HG03439 (cell line): ENCODE measurements at regions not wholly inside any gene's neighbourhood (a gene's known extent, or its start where the extent isn't known, plus 50 kb on each side); places are given as distances from the start of the nearest gene placed in this dataset.

Source experiments
- ATAC-seq: cut with Tn5 transposase; IDR thresholded peaks from one replicate; pipeline ENCODE4 v1.9.1; 2021; ENCODE audit warnings: mild to moderate bottlenecking, moderate library complexity; ENCODE audit not compliant: unreplicated experiment

DNA sequence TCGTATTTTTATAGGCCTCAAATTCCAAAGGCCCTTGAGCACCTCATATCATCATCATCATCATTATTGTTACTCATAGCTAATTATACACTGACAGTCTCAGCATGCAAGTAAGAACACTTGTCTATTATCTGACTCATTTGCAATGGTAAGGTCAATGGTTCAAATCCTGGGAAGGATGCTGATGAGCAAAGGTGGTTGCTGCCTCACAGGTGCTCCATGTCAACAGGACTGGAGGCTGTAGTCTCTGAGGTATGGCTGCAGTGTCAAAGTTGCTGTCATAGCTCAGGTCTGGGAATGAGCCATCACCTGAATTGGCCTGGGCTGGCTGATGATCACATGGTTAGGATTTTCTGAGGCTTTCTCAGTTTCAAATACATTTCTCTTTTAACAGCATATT, 379.3 kb downstream of the BCL11A start:
- no peak for ATAC-seq

DNA sequence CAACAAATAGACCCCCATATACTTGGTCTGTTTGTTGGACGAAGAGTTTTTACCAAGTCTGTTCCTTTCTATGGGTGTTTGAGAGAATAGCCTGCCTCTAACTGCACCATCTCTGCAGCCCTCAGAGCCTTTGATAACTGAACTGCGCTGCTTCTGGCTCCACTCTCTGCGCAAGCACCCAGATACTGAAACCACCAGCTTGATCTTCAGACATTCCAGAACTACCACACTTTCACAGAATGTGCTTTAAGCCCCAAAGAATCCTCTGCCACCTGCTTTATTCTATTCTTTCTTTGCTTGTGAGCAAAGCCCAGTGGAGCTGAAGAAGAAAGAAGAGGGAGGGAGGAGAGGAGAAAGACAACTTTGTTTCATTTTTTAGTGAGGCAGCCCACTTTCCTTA, 380.7 kb downstream of the BCL11A start:
- no peak for ATAC-seq

DNA sequence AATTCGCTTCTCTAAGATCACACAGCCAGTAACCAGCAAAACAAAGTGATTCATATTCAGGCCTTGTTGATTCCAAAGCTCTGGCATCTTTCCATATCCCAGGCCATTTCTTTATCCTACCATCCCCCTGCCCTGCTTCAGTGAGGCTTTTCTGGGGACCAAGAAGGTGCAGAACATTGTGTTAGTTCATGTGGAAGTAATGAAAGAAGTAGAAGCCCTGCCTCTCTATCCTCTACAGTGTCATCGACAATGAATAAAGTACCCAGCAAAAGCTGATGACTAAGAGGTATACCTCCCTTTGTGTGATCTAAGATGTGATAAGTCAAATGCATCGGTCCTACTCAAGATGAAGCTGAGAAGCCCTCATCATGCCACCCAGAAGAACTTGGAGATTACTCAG, 383.2 kb downstream of the BCL11A start:
- ATAC-seq: no peak

DNA sequence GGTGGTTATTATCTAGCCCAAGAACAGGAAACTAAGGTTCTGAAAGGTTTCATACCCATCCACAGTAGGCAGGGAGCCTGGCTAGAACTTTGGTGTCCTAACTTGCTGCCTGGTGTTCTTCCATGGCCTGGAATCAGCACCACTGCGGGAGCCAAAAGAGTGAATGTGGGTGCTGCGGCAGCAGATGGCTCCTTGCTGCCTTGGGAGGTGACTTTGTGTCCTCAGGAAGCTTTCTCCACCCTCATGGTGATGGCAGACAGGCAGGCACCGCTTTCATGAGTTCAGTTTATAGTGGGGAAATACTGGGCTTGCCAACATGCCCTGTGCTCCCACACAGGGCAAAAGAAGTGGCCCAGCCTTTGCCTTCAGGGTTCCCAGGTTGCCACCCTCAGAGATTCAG, 385.2 kb downstream of the BCL11A start:
- ATAC-seq: no peak

DNA sequence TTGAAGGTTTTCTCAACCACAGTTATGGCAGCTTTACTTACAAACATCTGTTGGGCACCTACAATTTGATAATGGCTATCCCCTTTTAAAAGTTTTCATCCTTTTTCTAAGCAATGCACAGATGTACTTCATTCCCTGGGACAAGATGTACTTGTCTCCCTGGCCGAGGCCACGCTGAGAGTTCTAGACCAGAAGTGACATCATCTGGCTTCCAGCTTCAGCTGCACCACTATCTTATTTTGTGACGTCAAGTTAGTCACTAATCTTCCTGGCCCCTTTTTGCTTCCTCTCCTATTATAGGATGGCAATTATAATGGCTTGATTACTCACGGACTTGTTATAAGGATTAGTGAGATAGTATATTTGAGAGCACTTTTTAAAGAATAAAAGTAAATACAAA, 386.4 kb downstream of the BCL11A start:
- no peak for ATAC-seq

DNA sequence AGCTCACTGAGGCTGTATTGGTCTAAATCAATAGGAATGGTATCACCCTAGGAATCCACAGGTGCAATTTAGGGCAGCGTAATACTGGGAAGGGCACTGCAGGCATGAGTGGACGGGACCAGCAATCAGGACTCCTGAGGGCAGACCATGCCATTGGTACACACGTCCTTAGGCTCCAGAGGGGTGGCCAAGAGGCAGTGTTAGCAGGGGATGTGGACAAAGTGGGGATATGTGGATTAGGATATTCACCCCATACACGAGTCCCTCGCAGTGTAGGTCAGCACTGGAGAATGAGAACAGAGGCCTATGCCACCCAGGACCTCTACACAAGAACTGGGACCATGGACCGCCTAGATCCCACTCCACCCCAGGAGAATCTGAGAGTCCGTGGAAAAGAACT, 389.8 kb downstream of the BCL11A start:
- ATAC-seq: no peak

DNA sequence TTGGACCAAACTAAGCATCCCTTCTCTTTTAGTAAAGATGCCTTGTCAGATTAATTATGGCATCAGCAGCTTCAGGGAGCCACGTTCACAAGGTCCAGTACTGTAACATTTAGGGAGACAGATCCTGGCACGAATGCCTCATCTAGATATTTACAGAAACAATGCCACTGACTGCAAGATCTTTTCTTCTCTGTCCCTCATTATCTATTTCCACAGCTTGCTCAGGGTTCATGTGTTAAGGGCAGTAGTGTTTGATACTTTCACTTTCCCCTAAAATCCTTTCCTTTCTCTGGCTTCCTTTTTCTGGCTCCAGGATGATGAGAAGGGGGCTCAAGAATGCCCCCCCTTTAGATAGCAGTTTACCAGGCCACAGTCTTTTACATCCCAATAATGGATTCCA, 393.9 kb downstream of the BCL11A start:
- ATAC-seq: no peak

DNA sequence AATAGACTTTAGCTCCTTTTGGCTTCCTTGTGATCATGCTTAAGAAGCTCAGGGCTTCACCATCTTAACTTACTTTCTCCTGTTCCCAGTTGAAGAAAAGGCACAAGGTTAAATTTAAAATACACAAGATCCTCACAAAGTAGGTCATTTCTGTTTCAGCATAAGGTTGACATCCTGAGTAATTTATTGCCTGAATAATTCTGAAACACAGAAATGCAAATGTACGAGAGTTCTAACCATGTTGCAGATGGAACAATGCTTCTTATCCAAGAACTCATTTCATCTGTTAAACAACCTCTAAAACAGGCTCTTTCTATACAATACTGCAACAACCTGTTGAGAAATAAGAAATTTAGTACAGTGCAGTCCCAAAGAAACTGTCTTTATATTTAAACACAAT, 395.2 kb downstream of the BCL11A start:
- no peak for ATAC-seq

DNA sequence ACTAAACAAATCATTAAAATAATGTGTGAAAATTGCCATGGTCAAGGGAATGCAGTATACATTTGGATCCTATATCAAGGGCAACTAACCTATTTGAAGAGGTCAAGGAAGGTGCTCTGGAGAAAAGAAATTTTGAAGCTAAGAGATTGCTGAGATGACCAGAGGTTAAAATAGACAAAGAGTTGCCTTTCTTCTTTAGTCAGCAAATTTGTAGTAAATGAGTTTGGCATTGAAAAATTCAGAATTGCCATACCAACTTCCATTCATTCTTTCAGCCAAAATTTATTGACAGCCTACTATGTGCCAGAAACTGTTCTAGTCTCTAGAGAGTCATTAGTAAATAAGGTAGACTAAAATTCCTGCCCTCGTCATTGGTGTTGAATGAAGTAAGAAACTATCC, 396.2 kb downstream of the BCL11A start:
- ATAC-seq: no peak

DNA sequence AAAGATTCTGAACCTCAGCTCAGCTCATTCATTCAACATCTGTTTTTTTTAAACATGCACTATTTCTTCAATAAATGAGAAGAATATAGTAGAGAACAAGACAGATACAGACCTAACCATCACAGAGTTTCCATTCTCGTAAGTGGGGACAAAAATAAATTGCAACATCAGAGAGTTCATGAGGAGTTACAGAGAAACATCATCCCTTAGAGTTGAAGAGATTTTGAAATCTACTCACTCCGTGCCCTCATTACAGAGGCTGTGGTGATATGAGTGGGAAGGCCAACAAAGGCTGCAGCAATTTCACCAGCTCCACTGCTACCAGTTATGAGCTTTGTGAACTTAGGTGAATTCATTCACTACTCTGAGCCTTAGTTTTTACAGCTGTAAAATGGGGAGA, 399.3 kb downstream of the BCL11A start:
- ATAC-seq: no peak

DNA sequence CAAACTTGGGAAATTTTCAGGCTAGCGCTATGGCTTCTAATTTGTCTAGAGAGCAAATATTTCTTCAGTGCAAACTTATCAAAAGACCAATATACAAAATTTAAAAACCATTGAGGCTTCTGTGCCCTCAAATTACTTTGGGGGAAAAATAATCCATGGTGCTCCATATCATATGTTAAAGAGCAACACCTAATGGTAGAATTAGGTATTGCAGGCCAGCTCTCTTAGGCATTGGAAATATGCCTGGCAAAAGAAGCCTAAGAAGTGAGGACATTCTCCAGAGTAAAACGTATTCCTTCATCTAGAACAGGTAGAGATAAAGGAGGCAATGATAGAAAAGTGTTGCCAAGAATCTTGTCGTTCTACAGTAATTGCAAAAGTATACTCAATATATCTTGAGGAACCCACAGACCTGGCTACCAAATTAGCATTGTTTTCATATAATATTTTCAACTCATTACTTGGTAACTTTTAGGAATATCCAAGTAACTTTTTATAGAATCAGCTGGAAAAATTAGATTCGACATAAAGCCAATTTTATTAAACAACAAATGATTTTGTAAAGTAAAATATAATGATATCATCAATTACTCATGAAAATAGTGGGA, 401.1 kb downstream of the BCL11A start:
- ATAC-seq: no peak

DNA sequence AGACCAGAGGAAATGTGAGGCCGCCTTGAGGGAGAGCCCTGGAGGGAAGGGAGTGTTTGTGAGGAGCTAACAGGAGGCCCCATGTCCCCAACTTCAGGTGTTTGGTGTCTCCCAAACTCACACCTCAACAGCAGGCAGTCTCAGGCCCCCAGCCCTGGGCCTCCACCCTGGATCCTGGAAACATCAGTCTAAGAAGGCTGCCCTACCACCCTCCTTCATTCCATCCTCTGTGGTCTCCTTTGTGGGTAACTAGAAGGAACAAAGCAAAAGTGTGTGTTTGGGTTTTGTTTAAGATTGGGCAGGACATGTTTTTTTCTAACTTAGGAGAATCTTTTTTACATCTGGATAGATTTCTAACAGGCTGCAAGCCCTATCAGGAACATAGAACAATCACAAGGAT, 404.3 kb downstream of the BCL11A start:
- no peak for ATAC-seq

DNA sequence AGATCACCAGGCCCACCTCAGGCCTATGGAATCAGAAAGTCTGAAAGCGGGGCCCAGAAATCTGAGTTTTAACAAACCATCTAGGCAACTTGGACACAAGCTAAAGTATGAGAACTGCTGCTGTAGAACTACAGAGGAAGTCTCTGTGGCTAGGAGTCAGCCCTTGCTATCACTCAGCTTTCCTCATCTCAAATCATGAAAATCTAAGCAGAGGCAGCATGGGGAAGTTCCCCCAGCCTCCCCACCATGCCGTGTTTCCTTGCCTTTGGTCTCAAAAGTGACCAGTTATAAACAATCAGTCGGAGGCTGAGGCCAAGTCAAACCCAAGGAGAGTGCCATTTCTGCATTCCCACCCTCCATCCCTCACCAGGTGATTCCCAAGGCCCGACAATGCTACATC, 404.7 kb downstream of the BCL11A start:
- no peak for ATAC-seq

DNA sequence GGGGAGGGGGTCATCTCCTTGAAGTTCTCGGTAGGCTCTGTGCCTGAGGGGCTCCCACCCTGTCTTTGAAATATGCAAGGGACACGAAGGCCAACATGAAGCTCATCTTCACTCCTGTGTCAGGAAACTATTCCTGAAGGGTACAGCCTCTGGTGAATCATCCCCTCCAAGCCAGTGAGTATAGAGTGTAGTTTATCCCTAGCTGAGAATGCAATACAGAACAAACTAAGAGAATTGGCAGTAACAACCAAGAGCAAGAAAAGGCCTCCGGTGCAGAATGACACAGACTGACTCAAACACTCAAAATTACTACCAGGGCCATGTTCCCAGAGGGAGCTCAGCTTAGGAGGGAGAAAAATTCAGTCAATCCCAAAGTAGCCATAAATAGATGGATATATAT, 413.3 kb downstream of the BCL11A start:
- ATAC-seq: no peak

DNA sequence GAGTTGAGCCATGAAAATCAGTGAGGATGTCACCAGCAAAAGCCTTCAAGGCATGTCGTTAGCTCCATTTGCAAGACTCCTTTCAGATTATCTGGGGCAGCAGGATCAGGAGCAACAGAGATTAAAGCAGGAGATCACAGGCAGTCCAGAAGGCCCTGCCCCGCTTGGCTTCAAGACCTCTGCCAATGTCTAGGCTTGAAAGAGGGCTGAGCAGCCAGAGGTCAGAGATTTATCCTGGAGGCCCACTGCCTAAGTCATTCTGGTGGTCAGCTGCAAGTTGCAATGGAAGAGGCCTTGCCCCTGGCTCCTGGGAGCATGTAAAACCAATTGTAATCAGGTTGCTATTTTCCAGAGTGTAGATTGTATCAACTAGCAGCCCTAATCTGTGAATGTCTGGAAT, 416.5 kb downstream of the BCL11A start:
- no peak for ATAC-seq

DNA sequence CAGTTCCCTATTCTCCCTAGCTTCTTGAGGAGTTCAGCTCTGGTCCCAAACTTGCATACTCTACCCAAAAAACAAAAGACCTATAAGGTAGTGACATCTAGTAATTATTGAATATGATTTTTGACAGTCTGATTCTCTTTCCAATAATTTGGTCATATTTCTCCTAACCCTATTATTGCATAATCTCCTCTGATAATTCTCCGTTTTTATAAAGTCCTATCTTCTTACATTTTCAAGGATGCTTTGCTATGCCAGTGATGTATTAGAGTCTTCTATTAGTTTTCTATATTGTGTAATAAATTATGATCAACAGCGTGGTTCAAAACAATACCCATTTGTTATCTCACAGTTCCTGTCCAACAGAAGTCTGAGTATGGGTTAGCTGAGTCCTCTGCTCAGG, 426.3 kb downstream of the BCL11A start:
- no peak for ATAC-seq

DNA sequence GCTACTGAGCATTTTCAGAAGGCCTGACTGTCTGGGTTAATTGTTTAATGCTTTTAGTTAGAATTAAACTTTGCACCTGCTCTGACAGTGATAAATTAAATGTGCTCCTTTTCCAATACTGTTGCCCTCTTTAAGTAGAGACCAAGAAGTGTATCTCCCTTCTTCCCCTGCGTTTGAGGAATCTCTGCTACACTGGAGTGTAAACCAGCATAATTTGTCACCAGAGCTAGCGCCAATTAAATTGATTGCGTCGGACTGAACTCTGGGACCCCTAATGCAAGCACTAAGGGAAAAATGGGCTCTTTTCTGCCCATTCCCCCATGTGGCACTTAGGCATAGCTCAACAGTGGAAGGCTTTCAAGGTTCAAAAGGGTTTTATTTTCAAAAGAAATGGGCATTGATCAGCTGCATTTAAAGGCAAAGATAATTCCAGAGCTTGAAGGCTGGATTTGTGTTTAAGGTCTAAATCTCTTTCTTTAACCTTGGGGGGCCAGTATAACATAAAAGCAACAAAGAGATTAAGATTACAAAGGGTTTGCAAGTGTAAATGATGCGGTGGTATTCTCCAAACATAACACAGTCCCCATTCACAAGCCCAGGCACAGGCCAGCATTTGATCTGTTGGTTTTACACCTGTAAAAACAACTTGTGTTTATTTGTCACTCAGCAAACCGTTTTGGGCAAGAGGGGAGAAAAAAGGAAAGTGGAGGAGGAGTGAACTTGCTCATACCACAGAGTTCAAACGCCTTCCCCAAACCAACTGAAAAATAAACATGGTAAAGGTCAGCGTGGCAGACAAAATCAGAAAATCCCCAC, 427.6 kb downstream of the BCL11A start:
- no peak for ATAC-seq

DNA sequence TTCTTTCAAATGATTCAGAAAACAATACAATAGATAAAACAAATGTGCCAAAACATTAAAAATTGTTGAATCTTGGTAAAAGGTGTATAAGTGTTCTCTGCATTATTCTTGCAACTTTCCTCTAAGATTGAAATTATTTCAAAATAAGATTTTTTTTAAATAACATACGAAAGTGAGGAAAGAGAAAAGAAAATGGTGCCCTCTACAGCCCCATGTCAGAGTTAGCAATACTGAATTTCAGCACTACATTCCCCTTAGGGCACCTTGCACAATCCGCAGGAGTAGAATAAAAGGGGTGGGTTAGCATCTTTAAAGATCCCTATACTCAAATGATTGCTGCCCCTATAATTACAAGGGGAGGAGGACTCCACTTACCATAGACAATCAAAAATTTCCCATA, 433.7 kb downstream of the BCL11A start:
- ATAC-seq: no peak

DNA sequence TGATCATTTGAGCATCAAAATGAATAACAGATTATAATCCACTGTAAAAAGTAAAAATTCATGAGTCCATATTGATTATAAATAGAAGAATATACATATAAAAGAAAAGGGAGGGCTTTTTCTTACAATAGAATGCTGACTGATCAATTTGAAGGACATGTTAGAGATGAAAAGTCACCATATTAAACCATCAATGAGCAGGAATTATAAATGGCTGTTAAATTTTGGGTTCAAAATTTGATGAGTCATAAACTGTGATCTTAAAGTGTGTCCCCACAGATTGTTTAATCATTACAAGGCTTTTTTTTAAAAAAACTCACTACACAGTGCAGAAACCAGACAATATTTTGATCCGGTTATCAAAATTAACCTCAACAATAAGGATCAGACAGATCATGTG, 434.5 kb downstream of the BCL11A start:
- ATAC-seq: no peak

DNA sequence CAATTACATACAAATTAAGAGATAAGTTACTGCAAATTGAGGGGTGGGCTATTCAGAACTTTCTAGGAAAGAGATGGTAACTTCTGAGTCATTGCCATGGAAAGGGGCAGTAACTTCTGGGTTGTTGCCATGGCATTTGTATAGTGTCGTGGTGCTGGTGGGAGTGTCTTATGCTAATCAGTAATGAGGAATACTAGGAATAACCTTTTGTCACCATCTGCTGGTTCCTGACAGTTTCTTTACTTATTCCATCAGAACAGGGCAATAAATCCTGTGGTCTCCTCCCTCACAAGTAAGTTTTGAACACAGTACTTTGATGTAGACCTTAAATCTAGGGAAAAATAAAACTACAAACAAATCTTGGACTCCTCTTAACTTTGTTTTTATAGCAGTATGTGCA, 435.4 kb downstream of the BCL11A start:
- no peak for ATAC-seq

DNA sequence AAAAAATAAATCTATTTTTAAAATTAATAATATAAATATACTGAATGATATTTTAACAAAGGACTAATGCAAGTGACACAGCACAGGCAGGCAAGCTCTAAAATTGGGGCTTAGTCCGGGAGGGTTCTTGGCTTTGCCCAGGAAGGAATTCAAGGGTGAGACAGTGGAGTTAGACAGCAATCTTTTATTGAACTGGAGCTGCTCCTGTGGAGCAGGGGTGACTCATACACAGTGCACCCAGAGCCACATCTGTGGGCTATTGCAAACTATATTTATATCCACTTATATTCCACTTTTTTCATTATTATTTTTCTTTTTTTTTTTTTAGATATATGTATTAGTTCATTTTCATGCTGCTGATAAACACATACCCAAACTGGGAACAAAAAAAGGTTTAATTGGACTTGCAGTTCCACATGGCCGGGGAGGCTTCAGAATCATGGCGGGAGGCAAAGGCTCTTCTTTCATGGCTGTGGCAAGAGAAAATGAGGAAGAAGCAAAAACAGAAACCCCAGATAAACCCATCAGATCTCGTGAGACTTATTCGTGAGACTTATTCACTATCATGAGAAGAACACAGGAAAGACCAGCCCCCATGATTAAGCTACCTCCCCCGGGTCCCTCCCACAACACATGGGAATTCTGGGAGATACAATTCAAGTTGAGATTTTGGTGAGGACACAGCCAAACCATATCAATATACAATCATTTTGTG, 437.1 kb downstream of the BCL11A start:
- ATAC-seq: no peak

DNA sequence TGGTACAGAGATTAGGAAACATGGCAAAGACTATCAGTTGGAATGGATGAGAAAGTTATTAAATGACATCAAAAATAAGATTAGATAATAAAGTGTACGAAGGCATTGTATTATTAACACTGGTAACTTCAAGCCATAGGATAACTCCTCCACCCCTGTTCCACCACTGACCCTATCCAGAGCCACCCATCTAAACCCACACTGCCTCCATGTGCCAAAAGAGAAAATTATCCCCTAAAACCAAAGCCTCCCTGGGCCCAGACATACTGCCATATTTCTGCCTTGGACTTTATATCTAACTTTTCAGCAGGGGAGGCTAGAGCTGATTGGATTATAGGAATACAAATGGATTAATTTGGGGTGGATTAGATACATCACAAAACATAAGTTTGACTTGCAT, 443.7 kb downstream of the BCL11A start:
- no peak for ATAC-seq
